ENCODE measurements at regions not wholly inside any gene's neighbourhood (a gene's known extent, or its start where the extent isn't known, plus 50 kb on each side); places are given as distances from the start of the nearest gene placed in this dataset.
"Not testable (repeated sequence)": the region's sequence is repeated elsewhere in the genome, so short reads cannot be mapped to it uniquely, and the experiment has no call there.

- FAIRE-seq: not testable (repeated sequence)
Measured at GRCh38 chr15:70364023-70364422, 266.3 kb upstream of the TLE3 start.

More at GRCh38 chr15:70364023-70364422, 266.3 kb upstream of the TLE3 start:
- H4K20me1 ChIP-seq (replicated peaks in 1 of 2; ENCODE audit: control insufficient read depth in 1 of 2, insufficient read depth in 2 of 2, low read length in 2 of 2); H2BK5ac ChIP-seq (ENCODE audit: low read depth, low read length); H2BK20ac ChIP-seq (ENCODE audit: low read length); H3K14ac ChIP-seq (ENCODE audit: insufficient read length); H2AK5ac ChIP-seq (ENCODE audit: low read depth, low read length); H3K9ac ChIP-seq (replicated peaks in 1 of 4; ENCODE audit: extremely low read depth in 1 of 4, low read depth in 3 of 4, low read length in 3 of 4); H2AFZ ChIP-seq (ENCODE audit: low read length); H2BK120ac ChIP-seq (replicated peaks; ENCODE audit: low read depth, low read length); H3K27me3 ChIP-seq (replicated peaks in 1 of 4; ENCODE audit: control insufficient read depth in 3 of 4, extremely low read depth in 1 of 4, insufficient read depth in 3 of 4, low read length in 3 of 4); H2BK15ac ChIP-seq (ENCODE audit: low read length); H4K8ac ChIP-seq (ENCODE audit: extremely low read depth, insufficient read depth, low read length); H3K4ac ChIP-seq (replicated peaks; ENCODE audit: insufficient read length, low read depth, low read length); H3K4me2 ChIP-seq (ENCODE audit: insufficient read depth in 1 of 2, low read depth in 2 of 2, low read length in 2 of 2); H3K23ac ChIP-seq (ENCODE audit: insufficient read length); H3K4me3 ChIP-seq (ENCODE audit: extremely low read depth in 1 of 4, insufficient read depth in 2 of 4, low read depth in 3 of 4, low read length in 4 of 4); H3K27ac ChIP-seq (ENCODE audit: low read depth, low read length); H3K4me1 ChIP-seq (replicated peaks in 1 of 4; ENCODE audit: control insufficient read depth in 3 of 4, insufficient read depth in 4 of 4, low read length in 3 of 4); H4K5ac ChIP-seq (ENCODE audit: insufficient read length, low read depth, low read length); H3K23me2 ChIP-seq (ENCODE audit: low read depth, low read length); H3K18ac ChIP-seq (ENCODE audit: extremely low read depth, low read length); H3K9me3 ChIP-seq (ENCODE audit: insufficient read depth in 2 of 2, low read depth in 1 of 2, low read length in 1 of 2); H3K79me1 ChIP-seq (ENCODE audit: low read depth, low read length); DNase-seq (ENCODE audit: low read depth in 1 of 2, low spot score in 2 of 2); POLR2A ChIA-PET (ENCODE audit: partially characterized antibody); H3K79me2 ChIP-seq (ENCODE audit: control insufficient read depth in 1 of 2, insufficient read depth in 2 of 2, low read length in 2 of 2); H3K56ac ChIP-seq (replicated peaks; ENCODE audit: insufficient read length, low read depth, low read length); H3K36me3 ChIP-seq (ENCODE audit: control insufficient read depth in 2 of 4, insufficient read depth in 4 of 4, low read length in 3 of 4); H2BK12ac ChIP-seq (ENCODE audit: low read depth, low read length); H4K91ac ChIP-seq (replicated peaks; ENCODE audit: insufficient read length, low read length): not testable (repeated sequence)
- CTCF ChIA-PET (ENCODE audit: partially characterized antibody): interaction anchor here (0.6 to 4.0 kb wide), 23 partner anchors 9 to 890 kb away, joined by 3 to 21 read pairs (median 4); no protein-coding TSS in a partner anchor
- 92% methylated on average over 4 of the region's 4 CpGs; no CpG with 5 or more reads in 1 of the 2 experiments for WGBS, 2 experiments (ENCODE audit: extremely low coverage in 1 of 2, insufficient coverage in 1 of 2, insufficient read length in 1 of 2, insufficient replicate concordance in 2 of 2, low coverage in 1 of 2, low lambda C conversion rate in 2 of 2, missing lambda C conversion rate in 1 of 2)

Data from H1 (cell line).